D721Med (cell line): ENCODE measurements at regions not wholly inside any gene's neighbourhood (a gene's known extent, or its start where the extent isn't known, plus 50 kb on each side); places are given as distances from the start of the nearest gene placed in this dataset.
"Not testable (repeated sequence)": the region's sequence is repeated elsewhere in the genome, so short reads cannot be mapped to it uniquely, and the experiment has no call there.

ENCODE experiments used
- DNase-seq: peaks from one replicate; pipeline ENCODE4 v3.0.0; 2011; ENCODE audit warnings: low spot score; ENCODE audit not compliant: insufficient read length
- FAIRE-seq: peaks from 2 replicates; lab custom pipeline; 2011; peaks lifted over from hg19 to GRCh38; lab: Jason Lieb, UNC
- CTCF ChIP-seq: IDR thresholded peaks from 2 replicates; pipeline ENCODE4 v1.5.1; 2012; ENCODE audit warnings: mild to moderate bottlenecking, control low read depth; ENCODE audit not compliant: insufficient read depth; ENCODE audit errors: missing control alignments

- no peak for TF ChIP-seq CTCF
- no peak for FAIRE-seq
Measured at GRCh38 chr6:62980093-62980492, 231.2 kb upstream of the FKBP1C start.

GRCh38 chr6:62980724-62981123, 230.5 kb upstream of the FKBP1C start:
- FAIRE-seq = no peak
- DNase-seq = no peak
- TF ChIP-seq CTCF = no peak

More at GRCh38 chr6:62980093-62980492, 231.2 kb upstream of the FKBP1C start:
- DNase-seq = no peak

DNA sequence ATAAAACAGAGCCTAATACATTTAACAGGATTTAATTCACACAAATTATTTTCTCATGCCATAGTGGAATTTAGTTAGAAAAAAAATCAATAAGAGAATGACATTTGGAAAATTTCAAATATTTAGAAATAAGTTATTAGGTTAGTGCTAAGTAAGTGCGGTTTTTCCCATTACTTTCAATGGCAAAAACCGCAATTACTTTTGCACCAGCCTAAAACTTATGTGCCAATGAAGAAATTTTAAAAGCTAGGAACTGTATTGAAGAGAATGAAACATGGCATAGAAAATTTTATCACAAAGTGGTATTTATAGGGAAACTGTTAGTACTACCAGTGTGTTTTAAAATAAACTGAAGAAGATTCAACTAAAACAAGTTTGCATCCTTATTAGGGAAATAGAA, 228.3 kb upstream of the FKBP1C start:
- no peak for FAIRE-seq
- no peak for DNase-seq
- TF ChIP-seq CTCF = no peak

- FAIRE-seq, DNase-seq: not testable (repeated sequence)
Measured at GRCh38 chr6:62991696-62992095, 219.6 kb upstream of the FKBP1C start.

- FAIRE-seq (no peak), DNase-seq (no peak)
- TF ChIP-seq CTCF = no peak
Measured at GRCh38 chr6:62993951-62994350, 217.3 kb upstream of the FKBP1C start.

DNA sequence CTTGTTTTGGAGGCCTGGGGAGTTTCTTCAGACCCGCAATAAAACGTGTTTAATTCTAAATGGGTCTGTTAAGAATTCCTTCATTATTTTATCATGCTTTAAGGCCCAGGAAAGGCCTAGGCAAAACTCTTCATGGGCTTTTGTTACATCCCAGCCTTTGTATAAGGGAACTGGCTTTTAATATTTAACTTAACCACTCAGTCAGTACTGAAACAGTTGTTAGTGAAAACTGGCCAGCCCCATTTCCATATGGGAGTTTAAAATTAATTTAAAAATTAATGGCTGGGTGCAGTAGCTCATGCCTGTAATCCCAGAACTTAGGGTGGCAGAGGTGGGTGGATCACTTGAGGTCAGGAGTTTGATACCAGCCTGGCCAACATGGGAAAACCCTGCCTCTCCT, 213.2 kb upstream of the FKBP1C start:
- no peak for FAIRE-seq
- DNase-seq = no peak
- no peak for TF ChIP-seq CTCF

- FAIRE-seq = not testable (repeated sequence)
Measured at GRCh38 chr6:62999242-62999641, 212.0 kb upstream of the FKBP1C start.

GRCh38 chr6:62999796-63000195, 211.5 kb upstream of the FKBP1C start:
- FAIRE-seq (no peak), DNase-seq (no peak)
- no peak for TF ChIP-seq CTCF

More at GRCh38 chr6:62999242-62999641, 212.0 kb upstream of the FKBP1C start:
- DNase-seq = not testable (repeated sequence)

- not testable (repeated sequence) for FAIRE-seq, DNase-seq
Measured at GRCh38 chr6:63006018-63006417, 205.3 kb upstream of the FKBP1C start.

DNA sequence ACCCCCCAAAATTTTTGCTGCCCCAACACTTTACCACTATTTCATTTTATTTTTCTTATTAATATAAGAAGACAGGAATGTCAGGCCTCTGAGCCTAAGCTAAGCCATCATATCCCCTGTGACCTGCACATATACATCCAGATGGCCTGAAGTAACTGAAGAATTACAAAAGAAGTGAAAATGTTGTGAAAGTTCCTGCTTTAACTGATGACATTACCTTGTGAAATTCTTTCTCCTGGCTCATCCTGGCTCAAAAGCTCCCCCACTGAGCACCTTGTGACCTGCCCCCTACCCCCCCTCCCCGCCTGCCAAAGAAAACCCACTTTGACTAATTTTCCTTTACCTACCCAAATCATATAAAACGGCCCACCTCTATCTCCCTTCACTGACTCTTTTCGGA, 200.3 kb upstream of the FKBP1C start:
- not testable (repeated sequence) for FAIRE-seq

More for the DNA sequence above, 200.3 kb upstream of the FKBP1C start:
- DNase-seq = not testable (repeated sequence)
